Type B pancreatic cell (in vitro differentiated cells): ENCODE measurements at regions not wholly inside any gene's neighbourhood (a gene's known extent, or its start where the extent isn't known, plus 50 kb on each side); places are given as distances from the start of the nearest gene placed in this dataset.

Experiments
- DNase-seq: peaks from one replicate; pipeline ENCODE4 v3.0.0; 2021; ENCODE audit warnings: mixed read lengths; ENCODE audit not compliant: unreplicated experiment; ENCODE audit errors: extremely low spot score
- H3K27ac Mint-ChIP-seq: 2 replicates; pipeline ENCODE4 v1.8.0; 2021; ENCODE audit warnings: mild to moderate bottlenecking, mixed read lengths
- H3K27me3 Mint-ChIP-seq: 2 replicates; pipeline ENCODE4 v1.8.0; 2021; ENCODE audit warnings: mixed read lengths
- H3K36me3 Mint-ChIP-seq: 2 replicates; pipeline ENCODE4 v1.8.0; 2021; ENCODE audit warnings: mixed read lengths
- H3K4me1 Mint-ChIP-seq: one replicate; pipeline ENCODE4 v1.8.0; 2021; ENCODE audit warnings: mixed read lengths; ENCODE audit not compliant: unreplicated experiment
- H3K4me3 Mint-ChIP-seq: 2 replicates; pipeline ENCODE4 v1.8.0; 2021; ENCODE audit warnings: mild to moderate bottlenecking, mixed read lengths
- H3K9me3 Mint-ChIP-seq: 2 replicates; pipeline ENCODE4 v1.8.0; 2021; ENCODE audit warnings: mixed read lengths
- CTCF ChIP-seq: fragments of 200-600 bp; sonication (generic); conservative IDR thresholded peaks from 2 replicates; pipeline ENCODE4 v1.5.0; 2021; ENCODE audit warnings: antibody characterized with exemption, mild to moderate bottlenecking

GRCh38 chr5:124263680-124264491, 482.6 kb downstream of the ZNF608 start:
- Mint-ChIP-seq H3K4me3 (no peak overlapping the region), H3K27ac (no peak overlapping the region), H3K36me3 (peaks cover 5% of the 10 kb centered on the region), H3K27me3 (no peaks in the 10 kb centered on the region), H3K9me3 (peaks cover 6% of the 10 kb centered on the region), H3K4me1 (no peaks in the 10 kb centered on the region)
- DNase-seq, result no peak
- TF ChIP-seq CTCF, result no peak

- Mint-ChIP-seq H3K27ac (no peak overlapping the region), H3K27me3 (no peaks in the 10 kb centered on the region), H3K36me3 (peaks cover 8% of the 10 kb centered on the region), H3K4me1 (no peaks in the 10 kb centered on the region), H3K4me3 (no peak overlapping the region), H3K9me3 (peaks cover 11% of the 10 kb centered on the region)
- TF ChIP-seq CTCF, result no peak
- no peak for DNase-seq
Measured at GRCh38 chr5:124262991-124263571, 483.4 kb downstream of the ZNF608 start.

GRCh38 chr5:124262470-124262869, 484.0 kb downstream of the ZNF608 start:
- H3K9me3 Mint-ChIP-seq, result peaks cover 12% of the 10 kb centered on the region
- no peak overlapping the region for H3K27ac Mint-ChIP-seq
- no peak overlapping the region for H3K4me3 Mint-ChIP-seq
- no peaks in the 10 kb centered on the region for H3K4me1 Mint-ChIP-seq
- H3K27me3 Mint-ChIP-seq, result no peaks in the 10 kb centered on the region
- H3K36me3 Mint-ChIP-seq, result peaks cover 8% of the 10 kb centered on the region
- no peak for TF ChIP-seq CTCF
- DNase-seq, result no peak

- no peak for DNase-seq
- peaks cover 12% of the 10 kb centered on the region for H3K9me3 Mint-ChIP-seq
- H3K4me1 Mint-ChIP-seq, result no peaks in the 10 kb centered on the region
- peaks cover 8% of the 10 kb centered on the region for H3K36me3 Mint-ChIP-seq
- H3K27ac Mint-ChIP-seq, result no peak overlapping the region
- no peak overlapping the region for H3K4me3 Mint-ChIP-seq
- no peak for TF ChIP-seq CTCF
- H3K27me3 Mint-ChIP-seq, result no peaks in the 10 kb centered on the region
Measured at GRCh38 chr5:124261848-124262247, 484.6 kb downstream of the ZNF608 start.

- Mint-ChIP-seq H3K27ac (no peak overlapping the region), H3K4me3 (no peak overlapping the region)
Measured at GRCh38 chr5:124260921-124261515, 485.4 kb downstream of the ZNF608 start.

More at GRCh38 chr5:124260921-124261515, 485.4 kb downstream of the ZNF608 start:
- Mint-ChIP-seq H3K4me1 (no peaks in the 10 kb centered on the region), H3K9me3 (peaks cover 19% of the 10 kb centered on the region), H3K36me3 (peaks cover 8% of the 10 kb centered on the region), H3K27me3 (no peaks in the 10 kb centered on the region)
- TF ChIP-seq CTCF, result no peak
- DNase-seq, result no peak
